WERI-Rb-1 (cell line): ENCODE measurements at regions not wholly inside any gene's neighbourhood (a gene's known extent, or its start where the extent isn't known, plus 50 kb on each side); places are given as distances from the start of the nearest gene placed in this dataset.

Experiments
- DNase-seq: peaks from one replicate; pipeline ENCODE4 v3.0.0-alpha.2; 2020
- H3K27ac ChIP-seq: fragments of 250-450 bp; sonication (Bioruptor Pico); 2 replicates; pipeline ENCODE4 v1.5.1; 2020; ENCODE audit warnings: mild to moderate bottlenecking, moderate library complexity
- H3K27me3 ChIP-seq: fragments of 250-450 bp; sonication (Bioruptor Pico); 2 replicates; pipeline ENCODE4 v1.5.1; 2021; ENCODE audit warnings: mild to moderate bottlenecking, low read depth, moderate library complexity; ENCODE audit not compliant: insufficient read depth, severe bottlenecking
- H3K36me3 ChIP-seq: fragments of 250-450 bp; sonication (Bioruptor Pico); 2 replicates; pipeline ENCODE4 v1.5.1; 2020; ENCODE audit warnings: mild to moderate bottlenecking, moderate library complexity
- H3K4me3 ChIP-seq: 2 replicates; pipeline ENCODE4 v1.5.1; 2011; ENCODE audit warnings: low read depth, mild to moderate bottlenecking, control low read depth, low read length
- H3K9me3 ChIP-seq: fragments of 250-450 bp; sonication (Bioruptor Pico); 2 replicates; pipeline ENCODE4 v1.5.1; 2021; ENCODE audit warnings: mild to moderate bottlenecking, moderate library complexity; ENCODE audit not compliant: severe bottlenecking
- CTCF ChIP-seq: IDR thresholded peaks from 2 replicates; pipeline ENCODE4 v1.5.1; 2011; ENCODE audit warnings: low read depth, mild to moderate bottlenecking, control low read depth, inconsistent platforms, low read length

DNA sequence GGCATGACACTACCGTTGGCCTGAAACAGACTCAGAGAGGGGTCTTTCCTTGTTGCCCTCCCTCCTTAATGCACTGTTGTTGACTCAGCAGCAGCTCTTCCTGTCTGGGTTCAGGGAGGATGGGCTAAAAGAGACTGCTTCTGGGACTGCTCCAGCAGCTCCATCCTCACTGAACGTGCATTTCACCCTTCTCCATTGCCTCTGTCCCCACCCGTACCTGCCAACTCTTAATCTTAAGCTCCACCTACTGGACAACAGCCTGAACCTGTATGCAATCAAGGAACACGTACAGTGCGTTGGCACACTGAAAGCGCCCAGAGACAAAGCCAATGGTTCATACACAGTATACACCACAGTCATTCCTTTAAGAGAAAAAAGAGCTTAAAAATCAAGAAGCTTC lies 230.8 kb upstream of the RAB6C start:
- no peaks in the 10 kb centered on the region for H3K9me3 ChIP-seq
- no peaks in the 10 kb centered on the region for H3K36me3 ChIP-seq
- no peak overlapping the region for H3K4me3 ChIP-seq
- no peaks in the 10 kb centered on the region for H3K27me3 ChIP-seq
- TF ChIP-seq CTCF: peak; percentile 61
- H3K27ac ChIP-seq: no peak overlapping the region
- DNase-seq: peak; percentile 46

DNA sequence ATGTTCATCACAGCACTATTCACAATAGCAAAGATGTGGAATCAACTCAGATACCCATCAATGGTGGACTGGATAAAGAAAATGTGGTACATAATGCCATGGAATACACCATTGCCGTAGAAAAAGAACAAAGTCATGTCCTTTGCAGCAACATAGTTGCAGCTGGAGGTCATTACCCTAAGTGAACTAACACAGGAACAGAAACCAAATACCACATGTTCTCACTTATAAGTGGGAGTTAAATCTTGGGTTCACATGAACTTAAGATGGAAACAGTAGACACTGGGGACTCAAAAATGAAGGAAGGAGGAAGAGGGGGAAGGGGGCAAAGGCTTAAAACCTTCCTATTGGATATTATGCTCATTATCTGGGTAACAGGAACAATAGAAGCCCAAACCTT lies 228.1 kb upstream of the RAB6C start:
- Histone ChIP-seq H3K9me3 (no peaks in the 10 kb centered on the region), H3K27me3 (no peaks in the 10 kb centered on the region), H3K27ac (no peak overlapping the region), H3K36me3 (no peaks in the 10 kb centered on the region), H3K4me3 (no peak overlapping the region)
- DNase-seq: no peak
- no peak for TF ChIP-seq CTCF

- no peak overlapping the region for H3K4me3 ChIP-seq
- H3K27me3 ChIP-seq: no peaks in the 10 kb centered on the region
- no peaks in the 10 kb centered on the region for H3K36me3 ChIP-seq
- no peaks in the 10 kb centered on the region for H3K9me3 ChIP-seq
- no peak overlapping the region for H3K27ac ChIP-seq
- no peak for DNase-seq
- no peak for TF ChIP-seq CTCF
Measured at GRCh38 chr2:129752176-129752575, 227.3 kb upstream of the RAB6C start.

GRCh38 chr2:129752686-129753085 lies 226.8 kb upstream of the RAB6C start:
- Histone ChIP-seq H3K27me3 (no peaks in the 10 kb centered on the region), H3K4me3 (no peak overlapping the region), H3K9me3 (no peaks in the 10 kb centered on the region), H3K27ac (no peak overlapping the region), H3K36me3 (no peaks in the 10 kb centered on the region)
- no peak for DNase-seq
- no peak for TF ChIP-seq CTCF

DNA sequence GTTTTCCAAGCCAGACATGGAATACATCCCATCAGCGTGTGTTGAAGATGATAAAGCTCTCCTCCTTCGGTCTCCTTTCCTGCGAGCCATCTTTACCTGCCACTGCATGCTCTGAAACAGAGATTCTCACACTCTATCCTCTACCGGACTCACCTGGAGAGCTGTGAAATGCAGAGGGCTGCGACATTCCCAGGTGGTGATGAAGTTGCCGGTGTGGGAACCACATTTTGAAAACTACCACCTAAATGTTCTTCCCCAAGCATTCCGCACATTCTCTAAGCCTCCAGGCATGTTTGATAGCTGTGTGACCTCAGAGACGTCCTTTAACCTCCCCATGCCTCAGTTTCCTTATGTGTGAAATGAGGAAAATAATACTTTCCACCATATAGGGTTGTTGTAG lies 226.2 kb upstream of the RAB6C start:
- no peaks in the 10 kb centered on the region for H3K9me3 ChIP-seq
- H3K4me3 ChIP-seq: no peak overlapping the region
- H3K27me3 ChIP-seq: no peaks in the 10 kb centered on the region
- H3K27ac ChIP-seq: no peak overlapping the region
- no peaks in the 10 kb centered on the region for H3K36me3 ChIP-seq
- DNase-seq: no peak
- no peak for TF ChIP-seq CTCF

DNA sequence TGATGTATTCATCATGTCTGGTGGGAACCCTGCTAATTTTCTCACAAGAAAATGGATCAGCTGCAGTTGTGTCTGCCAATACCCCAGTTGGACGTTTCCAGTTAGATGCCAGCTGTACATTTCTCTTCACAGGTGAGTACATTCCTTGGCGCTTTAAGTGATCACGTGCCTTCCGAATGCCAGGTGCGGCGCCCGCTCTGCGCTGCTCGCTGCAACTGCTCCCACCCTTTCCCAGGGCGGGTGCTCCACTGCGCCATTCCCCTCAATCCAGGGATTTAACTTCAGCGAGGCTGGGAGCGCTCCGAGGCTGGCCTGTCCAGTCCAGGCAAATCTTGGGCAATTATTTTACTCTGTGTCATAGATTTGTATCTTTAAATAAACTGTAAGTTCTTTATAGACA lies 225.0 kb upstream of the RAB6C start:
- no peaks in the 10 kb centered on the region for H3K36me3 ChIP-seq
- DNase-seq: no peak

More for the DNA sequence above, 225.0 kb upstream of the RAB6C start:
- TF ChIP-seq CTCF: no peak
- Histone ChIP-seq H3K9me3 (no peaks in the 10 kb centered on the region), H3K4me3 (no peak overlapping the region), H3K27me3 (no peaks in the 10 kb centered on the region), H3K27ac (no peak overlapping the region)
